Astrocyte (in vitro differentiated cells and primary cell): ENCODE measurements at regions not wholly inside any gene's neighbourhood (a gene's known extent, or its start where the extent isn't known, plus 50 kb on each side); places are given as distances from the start of the nearest gene placed in this dataset.

Source experiments
- DNase-seq: peaks from one replicate; pipeline ENCODE4 v3.0.0-alpha.2; 2010; ENCODE audit warnings: low read depth
- FAIRE-seq: peaks from 2 replicates; lab custom pipeline; 2011; peaks lifted over from hg19 to GRCh38; lab: Jason Lieb, UNC
- H2AFZ ChIP-seq: 2 replicates; pipeline ENCODE4 v1.6.0; 2012; ENCODE audit warnings: low read depth, low read length, inconsistent platforms
- H3K27ac ChIP-seq: 2 replicates; pipeline ENCODE4 v1.5.1; 2011; ENCODE audit warnings: low read depth, low read length, inconsistent platforms
- H3K27me3 ChIP-seq: 2 replicates; pipeline ENCODE4 v1.6.0; 2011; ENCODE audit warnings: low read length, inconsistent platforms; ENCODE audit not compliant: insufficient read depth
- H3K36me3 ChIP-seq: 2 replicates; pipeline ENCODE4 v1.5.1; 2011; ENCODE audit warnings: low read length, inconsistent platforms; ENCODE audit not compliant: insufficient read depth
- H3K4me1 ChIP-seq: 2 replicates; pipeline ENCODE4 v1.5.1; 2011; ENCODE audit warnings: low read length, inconsistent platforms; ENCODE audit not compliant: insufficient read depth
- H3K4me2 ChIP-seq: 2 replicates; pipeline ENCODE4 v1.6.0; 2012; ENCODE audit warnings: low read length, inconsistent platforms
- H3K4me3 ChIP-seq: 2 replicates; pipeline ENCODE4 v1.5.1; 2011; ENCODE audit warnings: low read depth, mild to moderate bottlenecking, low read length, inconsistent platforms; ENCODE audit not compliant: insufficient read depth
- H3K79me2 ChIP-seq: 2 replicates; pipeline ENCODE4 v1.6.0; 2012; ENCODE audit warnings: mild to moderate bottlenecking, low read length, inconsistent platforms; ENCODE audit not compliant: insufficient read depth
- H3K9ac ChIP-seq: 2 replicates; pipeline ENCODE4 v1.6.0; 2012; ENCODE audit warnings: mild to moderate bottlenecking, low read length, inconsistent platforms
- H3K9me3 ChIP-seq: 2 replicates; pipeline ENCODE4 v1.5.1; 2012; ENCODE audit warnings: low read depth, mild to moderate bottlenecking, low read length, inconsistent platforms; ENCODE audit not compliant: insufficient read depth
- H4K20me1 ChIP-seq: 2 replicates; pipeline ENCODE4 v1.6.0; 2012; ENCODE audit warnings: low read length, inconsistent platforms; ENCODE audit not compliant: insufficient read depth
- H3K27ac Mint-ChIP-seq: one replicate; pipeline ENCODE4 v1.8.0; 2021; ENCODE audit warnings: mild to moderate bottlenecking, mixed read lengths; ENCODE audit not compliant: unreplicated experiment
- H3K27me3 Mint-ChIP-seq: one replicate; pipeline ENCODE4 v1.8.0; 2021; ENCODE audit warnings: low read depth, mixed read lengths; ENCODE audit not compliant: unreplicated experiment
- H3K36me3 Mint-ChIP-seq: one replicate; pipeline ENCODE4 v1.8.0; 2021; ENCODE audit warnings: low read depth, mixed read lengths; ENCODE audit not compliant: unreplicated experiment
- H3K4me1 Mint-ChIP-seq: one replicate; pipeline ENCODE4 v1.8.0; 2021; ENCODE audit warnings: low read depth, mixed read lengths; ENCODE audit not compliant: unreplicated experiment
- H3K4me3 Mint-ChIP-seq: one replicate; pipeline ENCODE4 v1.8.0; 2021; ENCODE audit warnings: mild to moderate bottlenecking, moderate library complexity, mixed read lengths; ENCODE audit not compliant: unreplicated experiment
- H3K9me3 Mint-ChIP-seq: one replicate; pipeline ENCODE4 v1.8.0; 2021; ENCODE audit warnings: mild to moderate bottlenecking, mixed read lengths; ENCODE audit not compliant: unreplicated experiment
- EZH2 ChIP-seq: IDR thresholded peaks from 2 replicates; pipeline ENCODE4 v1.6.1; 2012; ENCODE audit warnings: mild to moderate bottlenecking, low read length, inconsistent platforms; ENCODE audit not compliant: insufficient read depth
- TF ChIP-seq, protein P1 (sequence below): IDR thresholded peaks from 2 replicates; pipeline ENCODE4 v1.5.1; 2011; ENCODE audit warnings: low read depth, mild to moderate bottlenecking, inconsistent platforms, low read length, moderate library complexity; ENCODE audit not compliant: insufficient read depth

DNA sequence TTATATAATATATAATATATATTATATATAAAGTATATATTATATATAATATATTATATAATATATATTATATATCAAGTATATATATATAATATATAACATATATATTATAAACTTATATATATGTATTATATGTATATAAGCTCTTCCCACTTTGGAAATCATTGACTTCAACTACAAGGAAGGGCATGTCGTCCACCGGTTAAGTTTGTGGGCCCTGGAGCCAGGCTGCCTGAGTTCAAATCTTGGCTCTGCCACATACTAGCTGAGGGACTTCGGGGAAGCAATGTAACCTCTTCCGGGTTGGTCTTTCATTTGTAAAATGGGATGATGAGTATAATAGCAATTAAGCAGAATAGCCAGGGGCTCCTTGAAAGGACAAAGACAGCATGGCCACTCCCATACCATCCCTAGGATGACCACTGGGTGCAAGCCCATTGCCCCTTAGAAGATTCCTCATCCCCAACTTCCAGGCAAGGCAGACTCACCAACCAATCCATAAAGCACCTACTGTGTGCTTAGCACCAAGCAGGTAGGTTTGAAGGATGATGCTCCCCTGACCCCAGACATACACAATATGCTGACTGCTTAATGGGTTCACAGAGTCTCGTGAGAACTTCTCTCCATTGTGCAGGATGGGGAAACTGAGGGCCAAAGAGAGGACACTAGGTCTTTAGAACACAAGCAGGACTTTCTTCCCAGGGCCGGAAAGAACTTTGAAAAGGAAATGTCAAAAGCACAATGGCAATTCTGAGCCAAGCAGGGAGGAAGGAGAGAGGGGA, 163.2 kb downstream of the MRPL14 start:
- DNase-seq: no peak
- H3K27ac Mint-ChIP-seq: peak overlapping the region; percentile 35
- H4K20me1 ChIP-seq: no peaks in the 10 kb centered on the region
- no peaks in the 10 kb centered on the region for H3K36me3 ChIP-seq
- H3K9me3 ChIP-seq: no peaks in the 10 kb centered on the region
- no peak overlapping the region for H2AFZ ChIP-seq
- peak overlapping the region; percentile 58 for H3K4me3 Mint-ChIP-seq
- FAIRE-seq: no peak
- peaks cover 1% of the 10 kb centered on the region for H3K36me3 Mint-ChIP-seq
- no peaks in the 10 kb centered on the region for H3K79me2 ChIP-seq
- peaks cover 9% of the 10 kb centered on the region for H3K4me1 Mint-ChIP-seq
- no peak overlapping the region for H3K4me3 ChIP-seq
- no peak overlapping the region for H3K4me2 ChIP-seq
- no peaks in the 10 kb centered on the region for H3K4me1 ChIP-seq
- no peak overlapping the region for H3K9ac ChIP-seq
- H3K27me3 ChIP-seq: peaks cover 8% of the 10 kb centered on the region
- H3K9me3 Mint-ChIP-seq: peaks cover 2% of the 10 kb centered on the region
- H3K27ac ChIP-seq: no peak overlapping the region
- no peak for TF ChIP-seq EZH2
- TF ChIP-seq, protein P1, sequence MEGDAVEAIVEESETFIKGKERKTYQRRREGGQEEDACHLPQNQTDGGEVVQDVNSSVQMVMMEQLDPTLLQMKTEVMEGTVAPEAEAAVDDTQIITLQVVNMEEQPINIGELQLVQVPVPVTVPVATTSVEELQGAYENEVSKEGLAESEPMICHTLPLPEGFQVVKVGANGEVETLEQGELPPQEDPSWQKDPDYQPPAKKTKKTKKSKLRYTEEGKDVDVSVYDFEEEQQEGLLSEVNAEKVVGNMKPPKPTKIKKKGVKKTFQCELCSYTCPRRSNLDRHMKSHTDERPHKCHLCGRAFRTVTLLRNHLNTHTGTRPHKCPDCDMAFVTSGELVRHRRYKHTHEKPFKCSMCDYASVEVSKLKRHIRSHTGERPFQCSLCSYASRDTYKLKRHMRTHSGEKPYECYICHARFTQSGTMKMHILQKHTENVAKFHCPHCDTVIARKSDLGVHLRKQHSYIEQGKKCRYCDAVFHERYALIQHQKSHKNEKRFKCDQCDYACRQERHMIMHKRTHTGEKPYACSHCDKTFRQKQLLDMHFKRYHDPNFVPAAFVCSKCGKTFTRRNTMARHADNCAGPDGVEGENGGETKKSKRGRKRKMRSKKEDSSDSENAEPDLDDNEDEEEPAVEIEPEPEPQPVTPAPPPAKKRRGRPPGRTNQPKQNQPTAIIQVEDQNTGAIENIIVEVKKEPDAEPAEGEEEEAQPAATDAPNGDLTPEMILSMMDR: no peak
- peaks cover 22% of the 10 kb centered on the region for H3K27me3 Mint-ChIP-seq

DNA sequence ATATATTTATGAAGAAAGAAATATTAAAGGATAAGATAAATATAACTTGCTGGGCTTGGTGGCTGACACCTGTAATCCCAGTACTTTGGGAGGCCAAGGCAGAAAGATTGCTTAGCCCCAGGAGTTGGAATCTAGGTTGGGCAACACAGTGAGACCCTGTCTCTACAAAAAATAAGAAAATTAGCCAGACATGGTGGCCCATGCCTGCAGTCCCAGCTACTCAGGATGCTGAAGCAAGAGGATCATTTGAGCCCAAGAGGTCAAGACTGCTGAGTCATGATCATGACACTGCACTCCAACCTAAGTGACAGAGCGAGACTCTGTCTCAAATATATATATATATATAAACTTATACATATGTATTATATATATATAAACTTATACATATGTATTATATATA, 164.0 kb downstream of the MRPL14 start:
- no peak overlapping the region for H3K27ac ChIP-seq
- H3K4me3 Mint-ChIP-seq: no peak overlapping the region
- peaks cover 3% of the 10 kb centered on the region for H3K27me3 ChIP-seq
- H3K4me3 ChIP-seq: no peak overlapping the region
- no peaks in the 10 kb centered on the region for H3K36me3 ChIP-seq
- no peak for FAIRE-seq
- H3K9me3 Mint-ChIP-seq: peaks cover 2% of the 10 kb centered on the region
- no peaks in the 10 kb centered on the region for H3K79me2 ChIP-seq
- TF ChIP-seq EZH2: no peak
- TF ChIP-seq, protein P1: no peak
- no peak overlapping the region for H3K4me2 ChIP-seq
- peaks cover 21% of the 10 kb centered on the region for H3K27me3 Mint-ChIP-seq
- H2AFZ ChIP-seq: no peak overlapping the region
- no peak for DNase-seq
- no peaks in the 10 kb centered on the region for H3K4me1 ChIP-seq
- no peak overlapping the region for H3K9ac ChIP-seq
- H3K9me3 ChIP-seq: no peaks in the 10 kb centered on the region
- no peak overlapping the region for H3K27ac Mint-ChIP-seq
- no peaks in the 10 kb centered on the region for H4K20me1 ChIP-seq
- H3K4me1 Mint-ChIP-seq: peaks cover 9% of the 10 kb centered on the region
- H3K36me3 Mint-ChIP-seq: peaks cover 1% of the 10 kb centered on the region

DNA sequence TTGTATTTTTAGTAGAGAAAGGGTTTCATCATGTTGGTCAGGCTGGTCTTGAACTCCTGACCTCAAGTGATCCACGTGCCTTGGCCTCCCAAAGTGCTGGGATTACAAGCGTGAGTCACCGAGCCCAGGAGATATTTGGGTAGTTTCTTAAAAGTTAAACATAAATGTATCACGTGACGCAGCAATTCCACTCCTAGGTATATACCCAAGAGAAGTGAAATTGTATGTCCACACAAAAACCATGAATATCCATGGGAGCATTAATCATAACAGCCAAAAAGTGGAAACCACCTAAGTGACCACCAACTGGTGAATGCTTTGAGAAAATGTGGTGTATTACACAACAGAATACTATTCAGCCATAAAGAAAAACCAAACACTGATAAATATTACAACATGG, 164.8 kb downstream of the MRPL14 start:
- no peak for DNase-seq
- H3K4me2 ChIP-seq: no peak overlapping the region
- Mint-ChIP-seq H3K4me1 (peaks cover 9% of the 10 kb centered on the region), H3K36me3 (peaks cover 1% of the 10 kb centered on the region), H3K27ac (no peak overlapping the region), H3K4me3 (no peak overlapping the region), H3K27me3 (peaks cover 21% of the 10 kb centered on the region), H3K9me3 (peaks cover 6% of the 10 kb centered on the region)
- no peak overlapping the region for H3K27ac ChIP-seq
- H3K9me3 ChIP-seq: no peaks in the 10 kb centered on the region
- no peaks in the 10 kb centered on the region for H3K4me1 ChIP-seq
- H3K79me2 ChIP-seq: no peaks in the 10 kb centered on the region
- no peak overlapping the region for H3K9ac ChIP-seq
- H3K4me3 ChIP-seq: no peak overlapping the region
- no peak overlapping the region for H2AFZ ChIP-seq
- H3K36me3 ChIP-seq: no peaks in the 10 kb centered on the region
- no peaks in the 10 kb centered on the region for H4K20me1 ChIP-seq
- TF ChIP-seq, protein P1: no peak
- no peak for TF ChIP-seq EZH2
- FAIRE-seq: no peak
- H3K27me3 ChIP-seq: peaks cover 3% of the 10 kb centered on the region
